Body of pancreas (tissue), 4 donors: ENCODE measurements at regions not wholly inside any gene's neighbourhood (a gene's known extent, or its start where the extent isn't known, plus 50 kb on each side); places are given as distances from the start of the nearest gene placed in this dataset.

Source experiments
- CTCF ChIP-seq, 7 experiments: fragments of 450-650 bp in 4 of 7; fragments of 200-600 bp in 3 of 7; sonication (generic) in 3 of 7; IDR thresholded peaks; one replicate each; pipeline ENCODE4 v1.5.1; 2016 to 2019; ENCODE audit warnings: antibody characterized with exemption in 7 of 7
- POLR2A ChIP-seq, 3 donors: fragments of 450-650 bp; IDR thresholded peaks; one replicate each; pipeline ENCODE4 v1.6.1; 2016; ENCODE audit warnings: antibody characterized with exemption in 3 of 3, mild to moderate bottlenecking in 2 of 3

GRCh38 chr5:155594270-155594669 is 580.7 kb downstream of the KIF4B start:
- TF ChIP-seq CTCF (IDR thresholded peaks at IDR 0.05), result no peak
- no peak for TF ChIP-seq POLR2A (IDR thresholded peaks at IDR 0.05)
